Body of pancreas (tissue), 4 donors: ENCODE measurements at regions not wholly inside any gene's neighbourhood (a gene's known extent, or its start where the extent isn't known, plus 50 kb on each side); places are given as distances from the start of the nearest gene placed in this dataset.

Source experiments
- POLR2A ChIP-seq, 3 donors: fragments of 450-650 bp; IDR thresholded peaks; one replicate each; pipeline ENCODE4 v1.6.1; 2016; ENCODE audit warnings: antibody characterized with exemption in 3 of 3, mild to moderate bottlenecking in 2 of 3
- TF ChIP-seq, protein P1 (sequence below), 7 experiments: fragments of 450-650 bp in 4 of 7; fragments of 200-600 bp in 3 of 7; sonication (generic) in 3 of 7; IDR thresholded peaks; one replicate each; pipeline ENCODE4 v1.5.1; 2016 to 2019; ENCODE audit warnings: antibody characterized with exemption in 7 of 7

DNA sequence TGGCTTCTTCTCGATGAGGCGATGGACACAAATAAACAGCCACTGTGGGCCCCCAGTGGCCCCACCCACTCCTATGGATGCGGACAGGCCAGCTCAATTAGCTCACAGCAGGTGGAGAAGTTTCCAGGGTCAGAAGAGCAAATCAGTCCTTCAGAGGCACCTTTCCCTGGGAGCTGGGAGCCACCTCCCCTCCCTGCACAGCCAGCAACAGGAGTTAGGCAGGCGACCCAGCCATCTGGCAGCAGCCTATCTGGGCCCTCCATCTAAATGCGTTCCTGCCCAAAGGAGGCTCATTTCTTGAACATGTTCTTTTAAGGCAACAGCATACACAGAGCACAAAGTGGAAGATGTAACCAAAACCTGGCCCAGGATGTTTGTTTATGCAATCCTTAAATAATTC lies 211.9 kb upstream of the ARRDC4 start:
- TF ChIP-seq, protein P1, sequence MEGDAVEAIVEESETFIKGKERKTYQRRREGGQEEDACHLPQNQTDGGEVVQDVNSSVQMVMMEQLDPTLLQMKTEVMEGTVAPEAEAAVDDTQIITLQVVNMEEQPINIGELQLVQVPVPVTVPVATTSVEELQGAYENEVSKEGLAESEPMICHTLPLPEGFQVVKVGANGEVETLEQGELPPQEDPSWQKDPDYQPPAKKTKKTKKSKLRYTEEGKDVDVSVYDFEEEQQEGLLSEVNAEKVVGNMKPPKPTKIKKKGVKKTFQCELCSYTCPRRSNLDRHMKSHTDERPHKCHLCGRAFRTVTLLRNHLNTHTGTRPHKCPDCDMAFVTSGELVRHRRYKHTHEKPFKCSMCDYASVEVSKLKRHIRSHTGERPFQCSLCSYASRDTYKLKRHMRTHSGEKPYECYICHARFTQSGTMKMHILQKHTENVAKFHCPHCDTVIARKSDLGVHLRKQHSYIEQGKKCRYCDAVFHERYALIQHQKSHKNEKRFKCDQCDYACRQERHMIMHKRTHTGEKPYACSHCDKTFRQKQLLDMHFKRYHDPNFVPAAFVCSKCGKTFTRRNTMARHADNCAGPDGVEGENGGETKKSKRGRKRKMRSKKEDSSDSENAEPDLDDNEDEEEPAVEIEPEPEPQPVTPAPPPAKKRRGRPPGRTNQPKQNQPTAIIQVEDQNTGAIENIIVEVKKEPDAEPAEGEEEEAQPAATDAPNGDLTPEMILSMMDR (IDR thresholded peaks at IDR 0.05): no peak
- no peak for TF ChIP-seq POLR2A (IDR thresholded peaks at IDR 0.05)
